HG03432 (cell line): ENCODE measurements at regions not wholly inside any gene's neighbourhood (a gene's known extent, or its start where the extent isn't known, plus 50 kb on each side); places are given as distances from the start of the nearest gene placed in this dataset.
"Not testable (repeated sequence)": the region's sequence is repeated elsewhere in the genome, so short reads cannot be mapped to it uniquely, and the experiment has no call there.

Experiments
- ATAC-seq: cut with Tn5 transposase; IDR thresholded peaks from one replicate; pipeline ENCODE4 v1.9.1; 2021; ENCODE audit warnings: mild to moderate bottlenecking, moderate library complexity; ENCODE audit not compliant: unreplicated experiment

DNA sequence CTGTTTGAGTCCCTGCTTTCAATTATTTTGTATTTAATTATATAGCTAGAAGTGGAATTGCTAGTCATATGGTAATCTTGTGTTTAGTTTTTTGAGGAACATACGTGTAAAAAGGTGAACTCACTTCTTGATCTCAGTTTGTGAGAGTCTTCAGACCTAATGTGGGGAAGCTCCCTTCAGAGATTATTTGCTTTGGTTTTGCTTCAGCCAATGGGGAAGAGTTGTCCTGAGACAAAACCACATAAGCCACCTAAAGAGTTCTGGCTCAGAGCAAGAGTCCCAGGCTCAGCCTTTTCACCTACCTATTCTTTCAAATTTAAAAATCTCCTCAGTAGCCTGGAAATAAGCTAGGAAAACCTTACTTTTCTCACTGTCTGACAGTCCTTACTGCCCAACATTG lies 138.4 kb downstream of the UCK2 start:
- no peak for ATAC-seq

GRCh38 chr1:165969366-165969765 lies 142.0 kb downstream of the UCK2 start:
- not testable (repeated sequence) for ATAC-seq

DNA sequence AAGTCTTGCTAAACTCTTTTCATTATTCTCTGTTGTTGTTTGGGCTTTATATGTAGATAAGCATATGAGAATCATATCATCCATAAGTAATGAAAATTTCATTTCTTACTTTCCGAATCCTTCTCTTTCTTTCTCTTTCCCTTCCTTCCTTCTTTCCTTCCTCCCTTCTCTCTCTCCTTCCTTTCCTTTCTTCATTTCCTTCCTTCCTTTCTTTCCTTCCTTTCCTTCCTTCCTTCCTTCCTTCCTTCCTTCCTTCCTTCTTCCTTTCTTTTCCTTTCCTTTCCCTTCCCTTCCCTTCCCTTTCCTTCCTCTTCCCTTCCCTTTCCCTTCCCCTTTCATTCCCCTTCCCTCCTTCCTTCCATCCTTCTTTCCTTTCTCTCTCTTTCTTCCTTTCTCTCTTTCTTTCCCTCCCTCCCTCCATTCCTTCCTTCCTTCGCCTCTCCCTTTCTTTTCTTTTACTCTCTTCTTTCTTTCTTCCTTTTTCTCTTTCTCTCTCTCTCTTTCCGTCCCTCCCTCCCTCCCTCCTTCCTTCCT lies 147.3 kb downstream of the UCK2 start:
- no peak for ATAC-seq

DNA sequence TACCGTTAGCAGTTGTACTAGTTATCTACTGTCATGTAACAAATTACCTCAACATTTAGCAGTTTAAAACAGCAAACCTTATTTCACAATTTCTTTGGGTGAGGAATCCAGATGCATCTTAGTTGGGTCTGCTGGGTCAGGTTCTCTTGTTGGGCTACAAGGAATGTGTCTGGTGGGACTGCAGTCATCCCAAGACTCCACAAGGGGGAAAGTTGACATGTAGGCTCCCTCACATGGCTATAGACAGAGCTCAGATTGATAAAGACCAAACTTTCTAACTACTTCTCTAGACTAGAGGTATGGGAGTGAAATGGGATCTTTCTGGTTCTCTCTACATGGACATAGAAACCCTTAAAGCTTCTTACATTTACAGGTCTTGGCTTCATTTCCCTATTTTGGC lies 160.9 kb downstream of the UCK2 start:
- no peak for ATAC-seq

DNA sequence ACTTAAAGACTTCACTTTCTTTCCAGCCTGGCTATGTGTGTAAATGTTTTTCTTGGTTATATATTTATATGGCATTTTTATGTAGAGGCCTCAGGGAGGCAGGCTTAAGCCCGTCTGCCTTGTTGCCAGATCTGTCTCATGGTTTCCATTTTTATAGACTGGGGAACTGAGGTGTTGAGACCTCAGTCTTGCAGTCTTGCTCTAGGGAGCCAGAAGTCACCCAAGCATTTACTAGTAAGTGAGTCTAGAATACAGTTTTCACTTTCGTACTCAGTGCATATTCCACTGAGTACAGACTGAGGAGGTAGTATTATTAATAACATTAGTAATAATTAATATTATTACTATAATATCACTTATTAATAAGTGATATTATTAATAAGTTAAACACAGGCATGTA lies 161.4 kb downstream of the UCK2 start:
- ATAC-seq = peak; percentile 69

DNA sequence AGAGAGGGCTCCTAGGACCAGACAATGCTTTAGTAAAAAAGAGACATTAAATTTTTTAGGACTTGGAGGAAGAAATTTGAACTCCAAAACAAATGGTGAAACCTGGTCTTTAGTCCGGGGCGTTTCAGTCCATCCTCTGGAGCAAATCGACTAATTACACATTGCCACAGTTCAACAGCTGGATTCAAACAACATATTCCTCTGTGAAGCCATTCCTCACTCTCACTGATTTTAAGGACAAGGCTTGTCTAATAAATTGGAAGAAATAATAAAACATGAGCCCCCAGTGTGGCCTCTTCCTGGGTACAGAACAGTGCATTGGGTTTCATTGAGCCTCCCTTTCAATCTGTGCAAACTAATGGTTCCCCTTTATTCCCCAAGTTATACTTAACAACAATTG lies 165.1 kb downstream of the UCK2 start:
- no peak for ATAC-seq

GRCh38 chr1:165994107-165994506 lies 166.7 kb downstream of the UCK2 start:
- ATAC-seq = no peak

GRCh38 chr1:165999826-166000225 lies 167.0 kb downstream of the FAM78B start:
- no peak for ATAC-seq

GRCh38 chr1:166007176-166007575 lies 159.6 kb downstream of the FAM78B start:
- no peak for ATAC-seq

GRCh38 chr1:166013232-166013631 lies 153.6 kb downstream of the FAM78B start:
- ATAC-seq = peak; percentile 48

- ATAC-seq = no peak
Measured at GRCh38 chr1:166017395-166017794, 149.4 kb downstream of the FAM78B start.
